ENCODE measurements at regions not wholly inside any gene's neighbourhood (a gene's known extent, or its start where the extent isn't known, plus 50 kb on each side); places are given as distances from the start of the nearest gene placed in this dataset.

GRCh38 chr6:4637691-4638433, 138.3 kb upstream of the CDYL start:
- no peaks in the 10 kb centered on the region for H4K20me1 ChIP-seq (ENCODE audit: insufficient read depth)
- no peak for TF ChIP-seq EZH2 (IDR thresholded peaks at IDR 0.05; ENCODE audit: insufficient read depth, poor library complexity, severe bottlenecking)
- TF ChIP-seq EZH2phosphoT487 (IDR thresholded peaks at IDR 0.05; ENCODE audit: insufficient read depth, low read depth): no peak
- DNase-seq: peak; percentile 86
- no peaks in the 10 kb centered on the region for H3K27me3 ChIP-seq (replicated peaks; ENCODE audit: insufficient read depth)
- peak overlapping the region; percentile 28 for H3K27ac ChIP-seq
- no peaks in the 10 kb centered on the region for H3K4me1 ChIP-seq (ENCODE audit: insufficient read depth)
- no peaks in the 10 kb centered on the region for H3K9me2 ChIP-seq (ENCODE audit: insufficient read depth)
- in situ Hi-C loops (cut with MboI): no loop called here
- no peak overlapping the region for H3K9ac ChIP-seq
- H3K36me3 ChIP-seq (ENCODE audit: low read depth): no peaks in the 10 kb centered on the region
- H3K9me3 ChIP-seq (ENCODE audit: low read depth): no peaks in the 10 kb centered on the region
- H2AFZ ChIP-seq: no peak overlapping the region; the same call in 1 of the 2 replicates
- WGBS, 2 experiments (ENCODE audit: low coverage in 1 of 2, low lambda C conversion rate in 2 of 2, missing lambda C conversion rate in 2 of 2): 78% methylated on average over 5 of the region's 5 CpGs
- H3K4me3 ChIP-seq: no peak overlapping the region
- H3K79me2 ChIP-seq (ENCODE audit: insufficient read depth): no peaks in the 10 kb centered on the region
- no peaks in the 10 kb centered on the region for H3F3A ChIP-seq (ENCODE audit: insufficient read depth)
- H3K4me2 ChIP-seq (ENCODE audit: unreplicated experiment): no peak overlapping the region

- Histone ChIP-seq H3K9me2 (ENCODE audit: insufficient read depth) (no peaks in the 10 kb centered on the region), H3K36me3 (ENCODE audit: low read depth) (no peaks in the 10 kb centered on the region), H3K9ac (no peak overlapping the region), H3K27me3 (replicated peaks; ENCODE audit: insufficient read depth) (no peaks in the 10 kb centered on the region), H3K4me2 (ENCODE audit: unreplicated experiment) (no peak overlapping the region), H2AFZ (no peak overlapping the region), H3K4me1 (ENCODE audit: insufficient read depth) (no peaks in the 10 kb centered on the region), H3K79me2 (ENCODE audit: insufficient read depth) (no peaks in the 10 kb centered on the region), H3K4me3 (no peak overlapping the region), H3F3A (ENCODE audit: insufficient read depth) (no peaks in the 10 kb centered on the region), H3K27ac (no peak overlapping the region), H3K9me3 (ENCODE audit: low read depth) (no peaks in the 10 kb centered on the region), H4K20me1 (ENCODE audit: insufficient read depth) (no peaks in the 10 kb centered on the region)
- no peak for TF ChIP-seq EZH2phosphoT487 (IDR thresholded peaks at IDR 0.05; ENCODE audit: insufficient read depth, low read depth)
- no peak for TF ChIP-seq EZH2 (IDR thresholded peaks at IDR 0.05; ENCODE audit: insufficient read depth, poor library complexity, severe bottlenecking)
- no peak for DNase-seq
- in situ Hi-C loops (cut with MboI): no loop called here
- WGBS, 2 experiments (ENCODE audit: low coverage in 1 of 2, low lambda C conversion rate in 2 of 2, missing lambda C conversion rate in 2 of 2): 84 to 93% methylated on average over 2 of the region's 2 CpGs
These were observed 139.4 kb upstream of the CDYL start for GRCh38 chr6:4636881-4637224.

- Histone ChIP-seq H3K36me3 (ENCODE audit: low read depth) (no peaks in the 10 kb centered on the region), H3K9me3 (ENCODE audit: low read depth) (no peaks in the 10 kb centered on the region), H3K9ac (no peak overlapping the region), H3F3A (ENCODE audit: insufficient read depth) (no peaks in the 10 kb centered on the region), H4K20me1 (ENCODE audit: insufficient read depth) (no peaks in the 10 kb centered on the region), H2AFZ (no peak overlapping the region), H3K27me3 (replicated peaks; ENCODE audit: insufficient read depth) (no peaks in the 10 kb centered on the region), H3K4me1 (ENCODE audit: insufficient read depth) (no peaks in the 10 kb centered on the region), H3K27ac (no peak overlapping the region), H3K79me2 (ENCODE audit: insufficient read depth) (no peaks in the 10 kb centered on the region), H3K4me3 (no peak overlapping the region), H3K4me2 (ENCODE audit: unreplicated experiment) (no peak overlapping the region), H3K9me2 (ENCODE audit: insufficient read depth) (no peaks in the 10 kb centered on the region)
- in situ Hi-C loops (cut with MboI): no loop called here
- TF ChIP-seq EZH2 (IDR thresholded peaks at IDR 0.05; ENCODE audit: insufficient read depth, poor library complexity, severe bottlenecking): no peak
- TF ChIP-seq EZH2phosphoT487 (IDR thresholded peaks at IDR 0.05; ENCODE audit: insufficient read depth, low read depth): no peak
- WGBS, 2 experiments (ENCODE audit: low coverage in 1 of 2, low lambda C conversion rate in 2 of 2, missing lambda C conversion rate in 2 of 2): 81 to 88% methylated on average over 14 of the region's 14 CpGs
- DNase-seq: no peak
These were observed 139.9 kb upstream of the CDYL start for GRCh38 chr6:4636191-4636880.

GRCh38 chr6:4635666-4636065, 140.5 kb upstream of the CDYL start:
- DNase-seq: peak; percentile 58
- 52 to 54% methylated on average over 5 of the region's 5 CpGs for WGBS, 2 experiments (ENCODE audit: low coverage in 1 of 2, low lambda C conversion rate in 2 of 2, missing lambda C conversion rate in 2 of 2)

More at GRCh38 chr6:4635666-4636065, 140.5 kb upstream of the CDYL start:
- no peaks in the 10 kb centered on the region for H3K36me3 ChIP-seq (ENCODE audit: low read depth)
- no peaks in the 10 kb centered on the region for H3F3A ChIP-seq (ENCODE audit: insufficient read depth)
- H3K9me3 ChIP-seq (ENCODE audit: low read depth): no peaks in the 10 kb centered on the region
- H3K27me3 ChIP-seq (replicated peaks; ENCODE audit: insufficient read depth): no peaks in the 10 kb centered on the region
- H3K27ac ChIP-seq: no peak overlapping the region
- H4K20me1 ChIP-seq (ENCODE audit: insufficient read depth): no peaks in the 10 kb centered on the region
- no peak overlapping the region for H3K4me3 ChIP-seq
- in situ Hi-C loops (cut with MboI): no loop called here
- H3K9me2 ChIP-seq (ENCODE audit: insufficient read depth): no peaks in the 10 kb centered on the region
- no peak overlapping the region for H3K9ac ChIP-seq
- H3K79me2 ChIP-seq (ENCODE audit: insufficient read depth): no peaks in the 10 kb centered on the region
- H3K4me2 ChIP-seq (ENCODE audit: unreplicated experiment): no peak overlapping the region
- no peak overlapping the region for H2AFZ ChIP-seq
- H3K4me1 ChIP-seq (ENCODE audit: insufficient read depth): no peaks in the 10 kb centered on the region
- no peak for TF ChIP-seq EZH2phosphoT487 (IDR thresholded peaks at IDR 0.05; ENCODE audit: insufficient read depth, low read depth)
- TF ChIP-seq EZH2 (IDR thresholded peaks at IDR 0.05; ENCODE audit: insufficient read depth, poor library complexity, severe bottlenecking): no peak

Data from GM23248 (cell line).